NCI-H2227 (cell line): ENCODE measurements at regions not wholly inside any gene's neighbourhood (a gene's known extent, or its start where the extent isn't known, plus 50 kb on each side); places are given as distances from the start of the nearest gene placed in this dataset.

Experiments
- DNase-seq: peaks from one replicate; lab custom pipeline; 2025; ENCODE audit not compliant: unreplicated experiment; lab: John Stamatoyannopoulos, UW

GRCh38 chr5:52668544-52669185 lies 119.1 kb upstream of the ITGA1 start:
- DNase-seq = no peak

- no peak for DNase-seq
Observed at GRCh38 chr5:52672459-52672858, 115.3 kb upstream of the ITGA1 start.

GRCh38 chr5:52673495-52673894 lies 114.2 kb upstream of the ITGA1 start:
- DNase-seq = no peak

- DNase-seq = no peak
Observed at GRCh38 chr5:52674815-52675545, 112.7 kb upstream of the ITGA1 start.

- no peak for DNase-seq
Observed at GRCh38 chr5:52682492-52682891, 105.2 kb upstream of the ITGA1 start.

- no peak for DNase-seq
Observed at GRCh38 chr5:52684051-52684450, 103.7 kb upstream of the ITGA1 start.

- no peak for DNase-seq
Observed at GRCh38 chr5:52685566-52685965, 102.2 kb upstream of the ITGA1 start.

GRCh38 chr5:52685971-52686370 lies 101.7 kb upstream of the ITGA1 start:
- DNase-seq = no peak

- no peak for DNase-seq
Observed at GRCh38 chr5:52690236-52690768, 97.4 kb upstream of the ITGA1 start.

- no peak for DNase-seq
Observed at GRCh38 chr5:52692039-52692438, 95.7 kb upstream of the ITGA1 start.

GRCh38 chr5:52692606-52693005 lies 95.1 kb upstream of the ITGA1 start:
- DNase-seq = no peak

GRCh38 chr5:52693280-52693679 lies 94.4 kb upstream of the ITGA1 start:
- no peak for DNase-seq

GRCh38 chr5:52693836-52694235 lies 93.9 kb upstream of the ITGA1 start:
- no peak for DNase-seq

- DNase-seq = no peak
Observed at GRCh38 chr5:52694648-52695047, 93.1 kb upstream of the ITGA1 start.

GRCh38 chr5:52702877-52703276 lies 84.8 kb upstream of the ITGA1 start:
- DNase-seq = no peak

- DNase-seq = no peak
Observed at GRCh38 chr5:52703321-52703720, 84.4 kb upstream of the ITGA1 start.

- DNase-seq = no peak
Observed at GRCh38 chr5:52705720-52706119, 82.0 kb upstream of the ITGA1 start.

GRCh38 chr5:52706775-52707174 lies 80.9 kb upstream of the ITGA1 start:
- DNase-seq = no peak

- DNase-seq = no peak
Observed at GRCh38 chr5:52707616-52708015, 80.1 kb upstream of the ITGA1 start.

GRCh38 chr5:52708463-52708862 lies 79.3 kb upstream of the ITGA1 start:
- DNase-seq = no peak

- DNase-seq = no peak
Observed at GRCh38 chr5:52709167-52709925, 78.4 kb upstream of the ITGA1 start.
